ENCODE measurements at regions not wholly inside any gene's neighbourhood (a gene's known extent, or its start where the extent isn't known, plus 50 kb on each side); places are given as distances from the start of the nearest gene placed in this dataset.

GRCh38 chr5:15002791-15003190, 131.2 kb upstream of the ANKH start:
- Histone ChIP-seq H3K4me3 (ENCODE audit: low read depth, low read length, poor library complexity, severe bottlenecking) (no peak overlapping the region), H3K27me3 (replicated peaks; ENCODE audit: insufficient read depth, low read depth, low read length, poor library complexity) (peaks cover 20% of the 10 kb centered on the region), H3K36me3 (ENCODE audit: insufficient read depth, low read length, poor library complexity, severe bottlenecking) (no peaks in the 10 kb centered on the region), H3K4me1 (ENCODE audit: insufficient read depth, low read length, poor library complexity, severe bottlenecking) (no peaks in the 10 kb centered on the region), H3K27ac (ENCODE audit: low read depth, low read length, poor library complexity, severe bottlenecking) (no peak overlapping the region), H3K9me3 (ENCODE audit: low read depth, low read length, poor library complexity, severe bottlenecking) (no peaks in the 10 kb centered on the region)
- DNase-seq (ENCODE audit: low spot score), result no peak
- ChIA-PET POLR2A (ENCODE audit: low non-redundant PET) (no interaction called here), CTCF (interaction anchor here (0.6 to 1.2 kb wide), 2 partner anchors 44 to 278 kb away, joined by 3 to 6 read pairs; no protein-coding TSS in a partner anchor)
- TF ChIP-seq EZH2 (IDR thresholded peaks at IDR 0.05; ENCODE audit: borderline replicate concordance, low read depth, low read length, poor library complexity, severe bottlenecking), result no peak
- TF ChIP-seq CTCF (conservative IDR thresholded peaks at IDR 0.05; ENCODE audit: low read depth, low read length), result no peak
- no TSS peak for BruUV-seq (replicated peaks)
- intact Hi-C loops (cut with micrococcal nuclease; ENCODE audit: unreplicated experiment), result loop anchor here (1.0 to 10.0 kb wide), 5 partner anchors 55 to 1018 kb away; partner anchors contain the start of gene ANKH

- H3K4me3 ChIP-seq (ENCODE audit: low read depth, low read length, poor library complexity, severe bottlenecking), result no peak overlapping the region
- ChIA-PET CTCF (no interaction called here), POLR2A (ENCODE audit: low non-redundant PET) (no interaction called here)
- H3K9me3 ChIP-seq (ENCODE audit: low read depth, low read length, poor library complexity, severe bottlenecking), result no peaks in the 10 kb centered on the region
- DNase-seq (ENCODE audit: low spot score), result no peak
- intact Hi-C loops (cut with micrococcal nuclease; ENCODE audit: unreplicated experiment), result loop anchor here (2.0 to 10.0 kb wide), 4 partner anchors 55 to 1017 kb away; partner anchors contain the start of gene ANKH
- no peak overlapping the region for H3K27ac ChIP-seq (ENCODE audit: low read depth, low read length, poor library complexity, severe bottlenecking)
- no peaks in the 10 kb centered on the region for H3K4me1 ChIP-seq (ENCODE audit: insufficient read depth, low read length, poor library complexity, severe bottlenecking)
- TF ChIP-seq EZH2 (IDR thresholded peaks at IDR 0.05; ENCODE audit: borderline replicate concordance, low read depth, low read length, poor library complexity, severe bottlenecking) (no peak), CTCF (conservative IDR thresholded peaks at IDR 0.05; ENCODE audit: low read depth, low read length) (no peak)
- no peaks in the 10 kb centered on the region for H3K36me3 ChIP-seq (ENCODE audit: insufficient read depth, low read length, poor library complexity, severe bottlenecking)
- no TSS peak for BruUV-seq (replicated peaks)
- H3K27me3 ChIP-seq (replicated peaks; ENCODE audit: insufficient read depth, low read depth, low read length, poor library complexity), result peaks cover 20% of the 10 kb centered on the region
These were observed 130.6 kb upstream of the ANKH start for GRCh38 chr5:15002173-15002572.

- BruUV-seq (replicated peaks), result no TSS peak
- CTCF ChIA-PET, result no interaction called here
- H3K27ac ChIP-seq (ENCODE audit: low read depth, low read length, poor library complexity, severe bottlenecking), result no peak overlapping the region
- peaks cover 20% of the 10 kb centered on the region for H3K27me3 ChIP-seq (replicated peaks; ENCODE audit: insufficient read depth, low read depth, low read length, poor library complexity)
- POLR2A ChIA-PET (ENCODE audit: low non-redundant PET), result no interaction called here
- DNase-seq (ENCODE audit: low spot score), result no peak
- intact Hi-C loops (cut with micrococcal nuclease; ENCODE audit: unreplicated experiment), result loop anchor here (5.0 to 10.0 kb wide), 3 partner anchors 54 to 1017 kb away; partner anchors contain the start of gene ANKH
- no peaks in the 10 kb centered on the region for H3K36me3 ChIP-seq (ENCODE audit: insufficient read depth, low read length, poor library complexity, severe bottlenecking)
- TF ChIP-seq CTCF (conservative IDR thresholded peaks at IDR 0.05; ENCODE audit: low read depth, low read length) (no peak), EZH2 (IDR thresholded peaks at IDR 0.05; ENCODE audit: borderline replicate concordance, low read depth, low read length, poor library complexity, severe bottlenecking) (no peak)
- H3K4me1 ChIP-seq (ENCODE audit: insufficient read depth, low read length, poor library complexity, severe bottlenecking), result no peaks in the 10 kb centered on the region
- H3K9me3 ChIP-seq (ENCODE audit: low read depth, low read length, poor library complexity, severe bottlenecking), result no peaks in the 10 kb centered on the region
- no peak overlapping the region for H3K4me3 ChIP-seq (ENCODE audit: low read depth, low read length, poor library complexity, severe bottlenecking)
These were observed 129.9 kb upstream of the ANKH start for GRCh38 chr5:15001517-15001916.
